Skin of body (tissue), 1 donor: ENCODE measurements at regions not wholly inside any gene's neighbourhood (a gene's known extent, or its start where the extent isn't known, plus 50 kb on each side); places are given as distances from the start of the nearest gene placed in this dataset.

Source experiments
- DNase-seq: peaks from one replicate; lab custom pipeline; 2025; lab: John Stamatoyannopoulos, UW

DNA sequence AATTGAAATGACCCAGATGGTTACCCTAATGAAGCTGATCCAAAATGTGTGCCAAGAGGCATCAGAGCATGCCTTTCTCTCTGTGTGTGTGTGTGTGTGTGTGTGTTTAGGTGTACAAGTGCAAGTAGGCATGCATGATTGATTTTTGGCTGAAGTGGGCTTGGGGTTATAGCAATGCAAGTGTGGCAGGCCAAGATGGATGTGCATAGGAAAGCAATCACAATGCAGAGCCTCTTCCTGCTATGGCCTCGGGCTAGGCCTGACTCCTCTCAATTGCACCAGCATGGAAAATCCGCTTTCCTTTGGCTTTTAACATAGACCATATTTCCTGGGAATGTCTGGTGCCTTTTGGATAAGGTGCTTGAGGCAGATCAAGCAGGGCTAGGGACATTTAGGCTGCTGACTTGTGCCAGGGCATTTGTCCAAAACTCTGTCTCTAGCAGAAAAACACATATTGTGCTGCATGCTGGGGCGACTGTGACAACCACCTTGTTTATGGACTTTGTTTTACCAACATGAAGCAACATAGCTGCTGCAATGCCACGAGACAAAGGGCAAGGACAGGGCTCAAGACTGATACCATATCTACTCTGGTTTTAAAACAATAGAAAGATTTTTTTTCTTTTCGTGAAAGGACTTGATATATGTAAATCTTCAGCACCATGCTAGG, 395.7 kb downstream of the RAPGEF2 start:
- DNase-seq = no peak

DNA sequence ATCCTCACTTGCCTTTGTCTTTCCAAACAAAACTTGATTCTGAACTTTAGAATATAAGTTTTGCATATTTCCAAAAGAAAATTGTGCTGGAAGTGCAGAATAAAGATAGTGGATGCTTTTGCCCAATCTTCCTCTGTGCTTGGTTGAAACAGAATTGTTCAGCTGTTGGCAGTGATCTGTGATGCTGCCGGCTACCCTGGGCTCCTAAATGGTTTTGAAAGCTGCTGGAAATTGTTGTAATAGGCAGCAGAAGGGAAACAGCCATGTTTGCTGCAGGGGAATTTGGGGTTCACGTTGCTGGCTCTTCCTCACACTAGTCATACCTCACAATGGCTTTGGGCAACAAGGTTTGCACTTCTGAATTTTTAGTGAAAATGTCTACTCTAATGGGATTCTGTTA, 398.0 kb downstream of the RAPGEF2 start:
- DNase-seq = no peak

DNA sequence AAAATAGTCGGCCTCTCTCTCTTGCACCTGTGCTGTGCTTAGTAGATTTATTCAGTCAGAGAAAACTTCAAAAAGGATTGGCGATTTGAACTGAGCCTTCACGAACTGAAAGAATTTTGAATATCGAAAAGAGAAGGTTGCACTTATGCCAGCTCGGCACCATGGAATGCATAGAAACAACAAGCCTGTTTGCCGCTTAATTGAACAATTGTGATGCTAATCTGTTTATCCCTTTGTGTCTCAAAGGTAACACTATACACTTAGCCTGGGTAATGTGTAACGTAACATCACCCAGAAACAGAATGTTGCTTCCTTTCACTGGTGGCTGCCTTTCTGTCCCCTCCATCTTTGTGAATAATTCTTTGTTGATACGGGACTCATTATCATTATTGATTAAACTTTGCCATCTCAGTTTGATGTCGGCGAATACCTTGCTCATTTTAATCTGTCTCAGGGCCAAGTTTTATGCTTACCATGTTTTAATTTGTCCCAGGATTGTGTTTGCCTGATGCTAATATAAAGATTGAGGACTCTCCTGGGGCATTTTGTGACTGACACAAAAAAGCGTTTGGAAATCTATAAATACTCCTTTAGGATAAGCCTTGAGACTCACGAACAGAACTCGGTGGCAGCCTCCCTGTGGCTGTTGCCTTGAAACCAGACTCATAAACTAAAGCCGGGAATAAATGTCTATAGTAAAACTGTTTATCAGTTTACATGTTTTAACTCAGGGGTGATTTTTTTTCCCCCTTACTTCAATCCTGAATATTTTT, 400.5 kb downstream of the RAPGEF2 start:
- no peak for DNase-seq

DNA sequence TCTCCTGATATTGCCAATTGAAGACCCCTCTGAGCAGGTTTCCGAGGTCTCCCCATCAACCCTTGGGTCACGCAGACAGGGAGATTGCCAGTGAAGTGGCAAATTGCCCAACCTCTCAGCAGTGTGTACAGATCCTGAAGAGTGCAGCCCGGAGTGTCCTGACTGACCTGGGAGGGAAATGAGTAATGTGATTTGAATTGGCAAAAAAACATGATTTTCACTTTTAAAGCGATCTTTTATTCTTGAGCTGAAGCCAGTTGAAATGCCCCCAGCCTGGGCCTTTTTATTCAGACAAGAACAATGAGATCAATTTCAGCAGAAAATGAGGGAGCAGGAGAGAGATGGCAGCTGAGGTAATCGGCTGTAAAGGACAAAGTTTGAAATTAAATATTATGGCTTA, 401.8 kb downstream of the RAPGEF2 start:
- no peak for DNase-seq

GRCh38 chr4:159505266-159505975, 402.5 kb downstream of the RAPGEF2 start:
- no peak for DNase-seq

- no peak for DNase-seq
Measured at GRCh38 chr4:159506801-159507517, 404.1 kb downstream of the RAPGEF2 start.

GRCh38 chr4:159508917-159509500, 406.1 kb downstream of the RAPGEF2 start:
- DNase-seq = no peak

DNA sequence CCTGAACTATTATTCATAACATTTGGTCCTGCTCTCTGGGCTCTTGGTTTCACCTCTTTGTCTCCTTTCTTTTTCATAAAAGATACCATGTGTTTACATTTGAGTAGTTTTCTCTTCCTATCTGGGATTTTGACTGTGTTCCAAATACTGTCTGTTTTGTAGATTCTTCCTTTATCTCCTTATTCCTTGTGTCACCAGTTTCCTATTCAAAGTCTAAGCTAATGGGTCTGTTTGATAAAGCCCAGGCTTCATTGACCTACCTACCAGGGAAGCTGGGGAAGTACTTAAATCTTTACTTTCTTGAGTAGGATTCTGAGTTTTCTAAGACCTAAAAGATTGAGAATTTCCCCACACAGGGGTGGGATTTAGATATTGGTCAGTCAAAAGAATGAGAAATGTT, 409.5 kb downstream of the RAPGEF2 start:
- DNase-seq = no peak

DNA sequence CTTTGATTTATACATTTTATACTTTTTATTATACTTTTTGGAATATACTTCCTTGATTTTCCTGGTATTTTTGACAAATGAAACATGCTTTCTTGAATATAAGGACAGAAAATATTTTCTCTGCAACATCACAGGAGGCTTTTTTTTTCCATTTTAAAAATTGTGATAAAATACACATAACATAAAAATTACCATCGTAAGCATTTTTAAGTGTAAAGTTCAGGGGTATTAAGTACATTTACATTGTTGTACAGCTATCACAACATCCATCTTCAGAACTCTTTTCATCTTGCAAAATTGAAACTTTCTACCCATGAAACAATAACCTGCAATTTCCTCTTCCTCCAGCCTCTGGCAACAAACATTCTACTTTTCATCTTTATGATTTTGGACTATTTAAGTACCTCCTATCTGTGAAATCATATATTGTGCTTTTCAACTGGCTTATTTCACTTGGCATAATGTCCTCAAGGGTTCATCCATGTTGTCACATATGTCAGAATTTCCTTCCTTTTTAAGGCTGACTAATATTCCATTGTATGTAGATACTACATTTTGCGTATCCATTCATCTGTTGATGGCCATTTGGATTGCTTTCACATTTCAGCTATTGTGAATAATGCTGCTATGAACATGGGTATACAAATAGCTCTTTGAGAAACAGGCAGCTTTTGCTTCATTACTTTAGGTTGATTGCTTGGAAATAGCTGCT, 412.6 kb downstream of the RAPGEF2 start:
- no peak for DNase-seq

DNA sequence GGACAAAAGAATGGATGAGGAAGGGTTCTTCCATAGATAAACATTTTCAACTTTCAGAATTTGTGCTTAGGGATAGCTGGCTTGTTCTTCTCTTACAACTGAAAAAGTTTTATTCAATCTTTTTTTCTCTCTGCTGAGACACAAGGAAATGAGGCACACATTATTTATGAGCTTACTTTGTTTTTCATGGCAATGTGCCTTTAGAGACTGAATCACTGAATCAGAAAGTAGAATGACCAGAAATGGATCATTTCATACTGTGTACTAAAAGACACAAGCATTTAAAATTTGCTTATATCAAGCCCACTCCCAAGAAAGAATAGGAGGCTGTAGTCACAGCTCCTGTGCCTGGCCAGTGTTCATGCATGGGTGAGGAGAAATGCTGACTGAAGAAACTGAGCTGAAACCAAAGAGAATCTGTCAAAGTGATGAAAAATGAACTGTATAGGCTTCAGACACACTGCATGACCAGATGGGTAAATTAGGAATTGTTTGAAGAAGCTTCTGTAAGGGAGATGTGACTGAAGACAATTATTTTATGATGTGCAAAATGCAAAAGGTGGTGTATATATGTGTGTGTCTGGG, 413.8 kb downstream of the RAPGEF2 start:
- peak; percentile 24 for DNase-seq

DNA sequence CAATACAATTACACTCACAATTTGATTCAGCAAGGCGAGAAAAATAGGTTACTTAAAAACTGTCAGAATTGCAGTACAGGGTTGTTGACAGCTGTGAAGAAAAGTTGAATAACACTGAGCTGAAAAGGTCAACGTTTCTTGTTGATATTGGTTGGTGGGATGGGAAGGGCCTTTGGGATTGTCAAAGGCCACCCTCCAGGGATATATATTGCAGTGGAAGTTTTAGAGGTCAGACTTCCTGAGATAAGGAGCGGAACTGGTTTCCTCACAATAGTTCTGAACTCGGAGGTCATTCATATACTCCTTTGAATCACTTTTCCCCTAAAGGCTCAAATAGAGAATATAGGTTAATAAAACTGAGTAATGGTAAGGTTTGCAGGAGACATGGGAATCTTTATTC, 417.2 kb downstream of the RAPGEF2 start:
- no peak for DNase-seq

DNA sequence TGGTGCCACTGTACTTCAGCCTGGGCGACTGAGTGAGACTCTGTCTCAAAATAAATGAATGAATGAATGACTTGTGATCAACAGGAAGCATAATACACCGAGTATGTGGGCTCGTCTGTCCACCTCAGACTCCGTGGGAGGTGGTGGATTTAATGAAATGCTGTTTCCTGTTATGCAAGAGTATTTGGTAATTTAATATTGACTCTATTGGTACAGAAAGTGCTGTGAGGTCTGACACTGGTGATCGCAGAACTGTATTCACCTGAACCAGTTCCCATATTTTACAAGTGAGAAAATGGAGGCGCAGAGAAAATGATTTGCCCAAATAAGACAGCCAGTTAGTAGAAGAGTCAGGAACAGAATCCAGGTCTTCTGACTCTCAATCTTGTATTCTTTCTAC, 423.3 kb downstream of the RAPGEF2 start:
- DNase-seq = no peak

GRCh38 chr4:159534655-159535054, 431.8 kb downstream of the RAPGEF2 start:
- DNase-seq = no peak

GRCh38 chr4:159538556-159538955, 435.7 kb downstream of the RAPGEF2 start:
- DNase-seq = no peak

- DNase-seq = no peak
Measured at GRCh38 chr4:159540038-159540437, 437.2 kb downstream of the RAPGEF2 start.

DNA sequence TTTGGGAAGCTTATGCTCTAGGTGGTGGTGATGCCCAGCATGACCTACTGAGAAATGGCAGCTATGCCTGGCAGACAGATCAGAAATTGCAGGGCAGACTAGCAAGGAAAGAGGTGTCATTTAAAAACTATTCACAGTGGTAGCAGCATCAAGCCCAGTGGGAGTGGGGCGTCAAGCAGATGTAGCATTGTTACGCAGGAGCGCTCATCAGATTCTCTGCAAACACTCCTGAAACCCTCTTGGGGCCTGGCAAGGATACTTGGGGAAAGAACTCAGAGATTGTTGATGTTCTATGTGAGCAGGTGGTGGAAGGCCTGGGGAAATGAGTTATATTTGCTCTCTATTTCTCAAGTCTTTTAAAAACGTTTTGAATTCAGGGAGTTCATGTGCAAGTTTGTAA, 437.6 kb downstream of the RAPGEF2 start:
- DNase-seq = no peak

DNA sequence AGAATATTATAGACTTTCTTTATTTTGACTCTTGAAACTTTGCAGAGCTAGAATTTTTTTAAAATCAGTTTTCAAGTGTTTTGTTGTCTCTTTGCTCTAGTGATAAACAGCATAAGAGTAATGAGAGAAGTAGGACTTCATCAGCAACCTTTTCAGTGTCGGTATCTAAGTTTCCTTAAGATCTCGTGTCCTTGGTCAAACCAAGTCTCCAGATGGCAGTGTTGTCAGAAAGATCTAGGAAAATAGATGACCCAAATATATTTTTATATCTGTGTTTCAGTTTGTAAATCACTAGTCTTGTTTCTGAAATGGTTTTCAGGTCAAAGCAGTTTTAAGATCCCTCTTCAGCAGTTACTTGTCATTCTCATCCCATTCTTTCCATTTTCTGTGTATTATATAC, 438.3 kb downstream of the RAPGEF2 start:
- DNase-seq = no peak

DNA sequence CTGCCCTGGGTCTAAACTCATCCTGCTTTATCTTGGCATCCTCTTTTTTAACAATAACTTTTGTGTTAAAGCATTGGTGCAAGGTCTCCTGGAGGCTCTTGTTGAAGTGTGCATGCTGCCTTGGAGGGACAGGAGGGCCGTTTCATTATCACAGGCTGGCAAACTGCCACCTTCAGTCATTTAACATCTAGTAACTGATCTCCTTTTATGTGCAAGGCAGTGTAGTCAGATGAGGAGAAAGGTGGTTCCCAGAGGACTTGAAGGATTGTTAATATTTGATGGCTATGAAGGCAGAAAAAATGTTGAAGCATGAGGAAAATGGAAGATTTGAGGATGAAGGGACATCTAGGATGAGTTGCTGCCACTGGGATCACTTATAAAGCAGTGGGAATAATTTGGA, 439.4 kb downstream of the RAPGEF2 start:
- no peak for DNase-seq

- no peak for DNase-seq
Measured at GRCh38 chr4:159543831-159544230, 441.0 kb downstream of the RAPGEF2 start.

DNA sequence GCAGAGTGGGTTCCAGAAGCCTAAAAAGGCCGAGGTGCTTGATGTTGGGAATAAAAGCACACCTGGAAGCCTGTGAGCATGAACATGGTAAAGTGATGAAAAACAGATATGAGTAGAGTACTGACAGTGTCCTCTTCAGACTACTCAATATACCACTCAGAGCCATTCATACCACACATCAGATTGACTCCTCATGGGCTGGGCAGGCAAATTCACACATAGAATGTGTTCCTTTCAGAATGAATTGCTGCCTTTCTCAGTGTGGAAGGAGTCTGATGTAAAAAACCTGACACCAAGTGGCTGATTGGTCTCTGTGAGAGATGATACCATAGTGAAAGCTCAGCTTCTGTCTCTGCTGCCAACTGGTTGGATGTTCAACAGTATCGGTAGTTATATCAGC, 442.7 kb downstream of the RAPGEF2 start:
- DNase-seq = no peak
